Endothelial cell (in vitro differentiated cells): ENCODE measurements at regions not wholly inside any gene's neighbourhood (a gene's known extent, or its start where the extent isn't known, plus 50 kb on each side); places are given as distances from the start of the nearest gene placed in this dataset.

Experiments used
- DNase-seq: peaks from one replicate; pipeline ENCODE4 v3.0.0; 2021; ENCODE audit warnings: low spot score
- H3K27ac Mint-ChIP-seq: one replicate; pipeline ENCODE4 v1.8.0; 2021; ENCODE audit warnings: mixed read lengths, inconsistent platforms; ENCODE audit not compliant: unreplicated experiment
- H3K27me3 Mint-ChIP-seq: one replicate; pipeline ENCODE4 v1.8.0; 2021; ENCODE audit warnings: mild to moderate bottlenecking, moderate library complexity, mixed read lengths, inconsistent platforms; ENCODE audit not compliant: unreplicated experiment
- H3K36me3 Mint-ChIP-seq: one replicate; pipeline ENCODE4 v1.8.0; 2021; ENCODE audit warnings: mild to moderate bottlenecking, low read depth, mixed read lengths, inconsistent platforms; ENCODE audit not compliant: unreplicated experiment
- H3K4me1 Mint-ChIP-seq: one replicate; pipeline ENCODE4 v1.8.0; 2021; ENCODE audit warnings: mild to moderate bottlenecking, mixed read lengths, inconsistent platforms; ENCODE audit not compliant: unreplicated experiment
- H3K4me3 Mint-ChIP-seq: one replicate; pipeline ENCODE4 v1.8.0; 2021; ENCODE audit warnings: mild to moderate bottlenecking, mixed read lengths, inconsistent platforms; ENCODE audit not compliant: unreplicated experiment
- H3K9me3 Mint-ChIP-seq: one replicate; pipeline ENCODE4 v1.8.0; 2021; ENCODE audit warnings: mixed read lengths, inconsistent platforms; ENCODE audit not compliant: unreplicated experiment
- CTCF ChIP-seq: fragments of 200-600 bp; sonication (generic); IDR thresholded peaks from one replicate; pipeline ENCODE4 v1.5.0; 2021; ENCODE audit warnings: antibody characterized with exemption; ENCODE audit not compliant: unreplicated experiment

GRCh38 chr14:58832095-58832521, 194.3 kb downstream of the DACT1 start:
- Mint-ChIP-seq H3K4me3 (no peak overlapping the region), H3K36me3 (peaks cover 8% of the 10 kb centered on the region), H3K27me3 (peaks cover 4% of the 10 kb centered on the region), H3K4me1 (no peaks in the 10 kb centered on the region), H3K9me3 (no peaks in the 10 kb centered on the region), H3K27ac (no peak overlapping the region)
- DNase-seq = no peak
- TF ChIP-seq CTCF = no peak

DNA sequence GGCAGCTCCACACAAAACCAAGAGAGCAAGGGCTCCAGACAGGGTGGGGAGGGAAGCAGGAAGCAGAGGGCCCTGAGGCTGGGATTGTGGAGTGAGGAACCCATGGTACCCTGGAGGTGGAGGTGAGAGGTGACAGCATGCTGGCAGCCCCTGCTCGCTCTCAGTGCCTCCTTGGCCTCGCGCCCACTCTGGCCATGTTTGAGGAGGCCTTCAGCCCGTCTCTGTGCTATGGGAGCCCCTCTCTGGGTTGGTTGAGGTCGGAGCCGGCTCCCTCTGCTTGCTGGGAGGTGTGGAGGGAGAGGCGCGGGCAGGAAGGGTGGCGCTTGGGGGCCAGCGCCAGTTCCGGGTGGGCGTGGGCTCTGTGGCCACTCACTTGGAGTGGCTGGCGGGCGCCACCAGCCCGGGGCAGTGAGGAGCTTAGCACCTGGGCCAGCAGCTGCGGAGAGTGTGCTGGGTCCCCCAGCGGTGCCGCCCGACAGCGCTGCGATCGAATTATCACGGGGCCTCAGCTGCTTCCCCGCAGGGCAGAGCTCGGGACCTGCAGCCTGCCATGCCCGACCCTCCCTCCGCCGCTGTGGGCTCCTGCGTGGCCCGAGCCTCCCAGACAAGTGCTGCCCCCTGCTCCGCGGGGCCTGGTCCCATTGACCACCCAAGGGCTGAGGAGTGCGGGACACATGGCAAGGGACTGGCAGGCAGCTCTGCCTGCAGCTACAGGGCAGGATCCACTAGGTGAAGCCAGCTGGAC, 196.0 kb downstream of the DACT1 start:
- TF ChIP-seq CTCF = no peak
- no peak for DNase-seq
- Mint-ChIP-seq H3K27me3 (peaks cover 4% of the 10 kb centered on the region), H3K27ac (no peak overlapping the region), H3K36me3 (peaks cover 8% of the 10 kb centered on the region), H3K4me1 (no peaks in the 10 kb centered on the region), H3K9me3 (no peaks in the 10 kb centered on the region), H3K4me3 (no peak overlapping the region)

DNA sequence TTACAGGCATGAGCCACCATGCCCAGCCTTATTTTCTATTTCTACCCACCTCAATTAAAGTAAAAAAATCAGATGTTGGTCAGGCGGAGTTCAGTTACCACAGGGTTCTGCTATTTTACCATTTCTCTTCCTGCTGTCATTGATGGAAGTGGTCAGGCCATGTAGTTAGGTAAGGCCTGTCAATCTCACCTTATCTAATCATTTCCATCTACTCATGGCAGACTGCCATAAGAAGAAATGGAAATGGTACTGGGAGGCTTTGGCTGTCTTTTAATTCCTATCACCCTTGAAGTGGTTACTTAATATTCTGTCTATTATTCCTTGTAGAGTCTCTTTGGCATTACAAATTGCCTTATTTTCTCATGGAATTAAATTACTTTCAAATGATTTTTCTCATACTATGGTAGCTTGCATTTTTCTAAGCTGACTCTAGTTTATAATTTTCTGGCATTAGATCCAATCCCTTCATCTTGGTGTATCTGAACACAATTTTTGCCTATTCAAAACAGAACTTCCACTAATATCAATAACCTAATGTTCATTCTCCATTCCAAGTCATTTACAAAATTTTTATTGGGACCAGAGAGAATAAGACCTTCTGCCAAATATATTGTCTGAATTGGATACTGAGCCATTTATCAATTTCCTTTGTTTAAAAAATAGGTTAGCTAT, 198.7 kb downstream of the DACT1 start:
- peaks cover 4% of the 10 kb centered on the region for H3K27me3 Mint-ChIP-seq
- DNase-seq = no peak
- no peak overlapping the region for H3K4me3 Mint-ChIP-seq
- no peak for TF ChIP-seq CTCF
- H3K9me3 Mint-ChIP-seq = no peaks in the 10 kb centered on the region
- H3K27ac Mint-ChIP-seq = no peak overlapping the region
- no peaks in the 10 kb centered on the region for H3K4me1 Mint-ChIP-seq
- H3K36me3 Mint-ChIP-seq = peaks cover 8% of the 10 kb centered on the region

GRCh38 chr14:58839233-58839632, 201.5 kb downstream of the DACT1 start:
- TF ChIP-seq CTCF = no peak
- Mint-ChIP-seq H3K4me1 (no peaks in the 10 kb centered on the region), H3K27me3 (peaks cover 4% of the 10 kb centered on the region), H3K9me3 (no peaks in the 10 kb centered on the region), H3K36me3 (no peaks in the 10 kb centered on the region), H3K27ac (no peak overlapping the region), H3K4me3 (no peak overlapping the region)
- DNase-seq = no peak

DNA sequence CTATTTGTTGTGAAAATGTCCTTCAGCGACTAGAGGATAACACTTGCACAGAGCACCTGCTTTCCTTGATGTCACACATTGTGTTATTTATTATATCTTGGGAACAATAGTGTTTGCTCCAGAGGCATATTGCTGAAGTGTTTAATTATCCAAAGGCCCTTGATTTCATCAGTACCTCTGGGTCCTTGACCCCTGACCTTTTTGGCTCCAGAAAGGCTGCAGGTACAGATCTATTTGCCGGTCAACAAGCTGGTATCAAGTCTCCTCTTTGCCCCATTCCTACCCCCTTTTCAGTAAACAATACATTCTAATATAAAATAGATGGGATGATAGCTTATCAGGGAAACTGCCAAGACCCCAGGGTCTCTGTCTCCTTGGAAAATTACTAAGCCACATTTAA, 206.8 kb downstream of the DACT1 start:
- no peaks in the 10 kb centered on the region for H3K4me1 Mint-ChIP-seq
- no peak overlapping the region for H3K27ac Mint-ChIP-seq
- no peaks in the 10 kb centered on the region for H3K9me3 Mint-ChIP-seq
- TF ChIP-seq CTCF = no peak
- H3K27me3 Mint-ChIP-seq = no peaks in the 10 kb centered on the region
- no peak overlapping the region for H3K4me3 Mint-ChIP-seq
- DNase-seq = no peak
- H3K36me3 Mint-ChIP-seq = no peaks in the 10 kb centered on the region
